Caco-2 (cell line): ENCODE measurements at regions not wholly inside any gene's neighbourhood (a gene's known extent, or its start where the extent isn't known, plus 50 kb on each side); places are given as distances from the start of the nearest gene placed in this dataset.

Experiments
- BruUV-seq: library from RNA; stranded (reverse); fragments of 400-500 nt; replicated peaks from 2 replicates; lab custom pipeline; 2021; lab: Mats Ljungman, UMichigan
- CTCF ChIA-PET: fragments of 300-600 bp; sonication (Branson Sonifier 250); formaldehyde crosslinking; loops from one replicate; lab custom pipeline; 2022; ENCODE audit warnings: antibody characterized with exemption; lab: Charles Lee
- POLR2A ChIA-PET: fragments of 300-600 bp; sonication (Branson Sonifier 250); formaldehyde crosslinking; loops from one replicate; lab custom pipeline; 2022; ENCODE audit warnings: antibody characterized with exemption; lab: Charles Lee
- DNase-seq, 2 experiments: peaks; one replicate each; pipeline versions ENCODE4 v3.0.0 to v3.0.0-alpha.2; 2020 to 2022
- H3K27me3 ChIP-seq: replicated peaks from 2 replicates; pipeline ENCODE4 v1.6.0; 2011; ENCODE audit warnings: low read length; ENCODE audit not compliant: control insufficient read depth, insufficient read depth
- H3K36me3 ChIP-seq: 2 replicates; pipeline ENCODE4 v1.5.1; 2011; ENCODE audit warnings: low read length; ENCODE audit not compliant: control insufficient read depth, insufficient read depth
- H3K4me1 ChIP-seq: fragments of 250-450 bp; sonication (Bioruptor Pico); 2 replicates; pipeline ENCODE4 v1.5.1; 2020; ENCODE audit warnings: mild to moderate bottlenecking
- H3K4me3 ChIP-seq: 2 replicates; pipeline ENCODE4 v1.5.1; 2011; ENCODE audit warnings: low read depth, mild to moderate bottlenecking, control low read depth, low read length
- H3K9me3 ChIP-seq: fragments of 250-450 bp; sonication (Bioruptor Pico); 2 replicates; pipeline ENCODE4 v1.5.1; 2020; ENCODE audit warnings: mild to moderate bottlenecking, moderate library complexity
- H3K27ac Mint-ChIP-seq: one replicate; pipeline ENCODE4 v1.8.0; 2022; ENCODE audit warnings: mixed read lengths; ENCODE audit not compliant: unreplicated experiment
- H3K27me3 Mint-ChIP-seq: one replicate; pipeline ENCODE4 v1.8.0; 2022; ENCODE audit warnings: mixed read lengths; ENCODE audit not compliant: insufficient read depth, unreplicated experiment
- H3K36me3 Mint-ChIP-seq: one replicate; pipeline ENCODE4 v1.8.0; 2022; ENCODE audit warnings: mild to moderate bottlenecking, mixed read lengths; ENCODE audit not compliant: insufficient read depth, unreplicated experiment
- H3K4me1 Mint-ChIP-seq: one replicate; pipeline ENCODE4 v1.8.0; 2022; ENCODE audit warnings: low read depth, mixed read lengths; ENCODE audit not compliant: unreplicated experiment
- H3K4me3 Mint-ChIP-seq: one replicate; pipeline ENCODE4 v1.8.0; 2022; ENCODE audit warnings: mild to moderate bottlenecking, moderate library complexity, mixed read lengths; ENCODE audit not compliant: unreplicated experiment
- H3K9me3 Mint-ChIP-seq: one replicate; pipeline ENCODE4 v1.8.0; 2022; ENCODE audit warnings: mixed read lengths; ENCODE audit not compliant: unreplicated experiment
- intact Hi-C: fragments of 100-400 bp; cut with micrococcal nuclease; formaldehyde crosslinking; loops from one replicate; pipeline ENCODE4 v1.10.0; 2022; ENCODE audit not compliant: unreplicated experiment
- TF ChIP-seq, protein P1 (sequence below), 2 experiments: fragments of 200-600 bp in 1 of 2; IDR thresholded peaks; 1 replicate in 1 of 2; 2 replicates in 1 of 2; pipeline versions ENCODE4 v1.5.1 to v1.8.0; 2011 to 2022; ENCODE audit warnings: antibody characterized with exemption in 1 of 2, control low read depth in 1 of 2, inconsistent platforms in 1 of 2, low read depth in 1 of 2, low read length in 1 of 2, mild to moderate bottlenecking in 1 of 2, moderate library complexity in 1 of 2; ENCODE audit not compliant: insufficient read depth in 1 of 2, severe bottlenecking in 1 of 2, unreplicated experiment in 1 of 2

DNA sequence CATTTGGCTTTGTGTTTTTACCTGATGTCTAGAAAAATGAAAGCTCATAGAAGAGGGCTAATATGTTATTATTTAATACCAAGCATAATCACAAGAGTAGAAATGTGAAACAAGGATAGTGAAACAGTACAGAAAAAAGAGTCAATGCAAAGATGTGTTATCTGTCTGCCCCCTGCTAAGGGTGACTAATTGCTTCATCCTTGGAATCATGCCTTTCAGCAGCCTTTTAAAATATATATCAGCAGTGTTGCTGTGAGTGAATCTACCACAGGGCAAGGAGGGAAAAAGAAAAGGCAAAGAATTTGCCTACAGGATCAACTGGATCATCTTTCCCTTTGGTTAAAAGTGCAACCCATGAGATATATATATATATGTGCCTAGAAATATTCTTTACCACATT lies 867.2 kb upstream of the RAG2 start:
- Mint-ChIP-seq H3K9me3 (peaks cover 10% of the 10 kb centered on the region), H3K4me1 (peaks cover 6% of the 10 kb centered on the region), H3K27ac (no peak overlapping the region), H3K27me3 (no peaks in the 10 kb centered on the region), H3K4me3 (no peak overlapping the region), H3K36me3 (no peaks in the 10 kb centered on the region)
- H3K4me1 ChIP-seq, result no peaks in the 10 kb centered on the region
- TF ChIP-seq, protein P1, sequence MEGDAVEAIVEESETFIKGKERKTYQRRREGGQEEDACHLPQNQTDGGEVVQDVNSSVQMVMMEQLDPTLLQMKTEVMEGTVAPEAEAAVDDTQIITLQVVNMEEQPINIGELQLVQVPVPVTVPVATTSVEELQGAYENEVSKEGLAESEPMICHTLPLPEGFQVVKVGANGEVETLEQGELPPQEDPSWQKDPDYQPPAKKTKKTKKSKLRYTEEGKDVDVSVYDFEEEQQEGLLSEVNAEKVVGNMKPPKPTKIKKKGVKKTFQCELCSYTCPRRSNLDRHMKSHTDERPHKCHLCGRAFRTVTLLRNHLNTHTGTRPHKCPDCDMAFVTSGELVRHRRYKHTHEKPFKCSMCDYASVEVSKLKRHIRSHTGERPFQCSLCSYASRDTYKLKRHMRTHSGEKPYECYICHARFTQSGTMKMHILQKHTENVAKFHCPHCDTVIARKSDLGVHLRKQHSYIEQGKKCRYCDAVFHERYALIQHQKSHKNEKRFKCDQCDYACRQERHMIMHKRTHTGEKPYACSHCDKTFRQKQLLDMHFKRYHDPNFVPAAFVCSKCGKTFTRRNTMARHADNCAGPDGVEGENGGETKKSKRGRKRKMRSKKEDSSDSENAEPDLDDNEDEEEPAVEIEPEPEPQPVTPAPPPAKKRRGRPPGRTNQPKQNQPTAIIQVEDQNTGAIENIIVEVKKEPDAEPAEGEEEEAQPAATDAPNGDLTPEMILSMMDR (IDR thresholded peaks at IDR 0.05; ENCODE audit: insufficient read depth in 1 of 2, low read depth in 1 of 2, low read length in 1 of 2, severe bottlenecking in 1 of 2, unreplicated experiment in 1 of 2), result no peak
- H3K9me3 ChIP-seq, result no peaks in the 10 kb centered on the region; the same call in 1 of the 2 replicates
- no peak overlapping the region for H3K4me3 ChIP-seq
- no TSS peak for BruUV-seq
- POLR2A ChIA-PET, result no interaction called here
- no peaks in the 10 kb centered on the region for H3K27me3 ChIP-seq
- no peak for DNase-seq
- intact Hi-C loops, result no loop called here
- CTCF ChIA-PET, result no interaction called here
- no peaks in the 10 kb centered on the region for H3K36me3 ChIP-seq

DNA sequence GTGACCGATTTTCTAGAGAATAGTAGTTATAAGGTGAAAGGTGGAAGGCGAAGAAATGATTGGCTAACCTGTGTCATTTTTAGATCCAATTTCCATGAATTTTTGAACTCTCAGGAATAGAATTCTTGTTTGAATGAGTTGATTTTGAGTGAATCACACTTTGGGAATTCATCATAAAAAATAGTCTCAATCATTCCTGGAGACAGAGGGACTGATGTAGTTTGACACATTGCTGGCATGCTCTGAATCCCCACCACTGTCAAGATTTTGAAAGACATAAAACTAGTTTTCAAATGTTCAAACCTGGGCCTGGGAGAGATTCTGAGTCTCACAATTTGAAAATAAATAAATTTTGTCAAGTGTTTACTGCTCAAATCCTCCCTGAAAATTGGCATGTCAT lies 861.4 kb upstream of the RAG2 start:
- H3K4me1 ChIP-seq, result no peaks in the 10 kb centered on the region
- no peaks in the 10 kb centered on the region for H3K27me3 ChIP-seq
- H3K4me3 ChIP-seq, result no peak overlapping the region
- Mint-ChIP-seq H3K27ac (no peak overlapping the region), H3K4me3 (no peak overlapping the region), H3K36me3 (no peaks in the 10 kb centered on the region), H3K27me3 (no peaks in the 10 kb centered on the region), H3K4me1 (no peaks in the 10 kb centered on the region), H3K9me3 (peaks cover 3% of the 10 kb centered on the region)
- intact Hi-C loops, result no loop called here
- no TSS peak for BruUV-seq
- TF ChIP-seq, protein P1 (IDR thresholded peaks at IDR 0.05; ENCODE audit: insufficient read depth in 1 of 2, low read depth in 1 of 2, low read length in 1 of 2, severe bottlenecking in 1 of 2, unreplicated experiment in 1 of 2), result no peak
- CTCF ChIA-PET, result no interaction called here
- no peaks in the 10 kb centered on the region for H3K36me3 ChIP-seq
- H3K9me3 ChIP-seq, result no peaks in the 10 kb centered on the region; the same call in 1 of the 2 replicates
- no peak for DNase-seq
- POLR2A ChIA-PET, result no interaction called here

DNA sequence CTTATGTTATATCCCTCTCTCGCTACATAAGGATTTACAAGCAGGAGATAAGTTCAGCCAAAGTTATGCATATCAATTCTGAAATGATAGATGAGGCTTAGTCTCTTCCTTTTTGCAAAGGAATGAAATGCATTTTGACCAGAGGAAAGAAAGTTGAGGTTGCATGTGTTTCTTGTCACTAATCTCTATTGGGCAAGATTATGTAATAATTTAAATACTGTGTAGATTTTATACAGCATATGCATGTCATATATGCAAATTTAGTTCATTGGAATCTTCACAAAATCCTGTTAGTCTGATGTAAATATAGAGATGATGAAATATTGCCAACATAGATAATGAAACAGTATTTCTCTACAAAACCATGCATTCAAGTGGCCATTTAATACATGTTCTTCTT lies 858.7 kb upstream of the RAG2 start:
- no peaks in the 10 kb centered on the region for H3K36me3 ChIP-seq
- no peaks in the 10 kb centered on the region for H3K36me3 Mint-ChIP-seq
- intact Hi-C loops, result no loop called here

More for the DNA sequence above, 858.7 kb upstream of the RAG2 start:
- Mint-ChIP-seq H3K4me1 (no peaks in the 10 kb centered on the region), H3K9me3 (peaks cover 13% of the 10 kb centered on the region), H3K4me3 (no peak overlapping the region), H3K27me3 (no peaks in the 10 kb centered on the region), H3K27ac (no peak overlapping the region)
- no peak overlapping the region for H3K4me3 ChIP-seq
- no peaks in the 10 kb centered on the region for H3K27me3 ChIP-seq
- TF ChIP-seq, protein P1 (IDR thresholded peaks at IDR 0.05; ENCODE audit: insufficient read depth in 1 of 2, low read depth in 1 of 2, low read length in 1 of 2, severe bottlenecking in 1 of 2, unreplicated experiment in 1 of 2), result no peak
- no peak for DNase-seq
- H3K9me3 ChIP-seq, result no peaks in the 10 kb centered on the region; the same call in 1 of the 2 replicates
- CTCF ChIA-PET, result no interaction called here
- BruUV-seq, result no TSS peak
- peaks cover 8% of the 10 kb centered on the region for H3K4me1 ChIP-seq
- POLR2A ChIA-PET, result no interaction called here
